ENCODE measurements at regions not wholly inside any gene's neighbourhood (a gene's known extent, or its start where the extent isn't known, plus 50 kb on each side); places are given as distances from the start of the nearest gene placed in this dataset.

DNA sequence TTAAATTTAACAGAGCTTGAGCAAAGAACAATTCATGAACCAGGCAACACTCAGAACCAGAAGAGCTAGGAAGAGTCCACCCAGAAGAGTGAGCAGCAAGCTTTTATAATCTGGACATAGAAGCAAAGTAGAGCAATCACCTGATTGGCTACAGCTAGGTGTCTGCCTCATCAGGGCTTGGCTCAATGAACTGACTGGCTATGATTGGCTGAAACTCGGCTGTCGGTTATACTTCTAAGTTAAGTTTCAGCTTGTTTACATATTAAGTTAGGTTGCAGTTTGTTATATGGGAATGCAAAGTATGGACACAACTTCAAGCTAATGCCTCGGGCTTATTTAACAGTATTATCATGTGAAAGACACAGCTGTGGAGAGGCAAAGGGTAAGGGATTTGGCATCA is 63.2 kb upstream of the NABP1 start:
- peaks cover 8% of the 10 kb centered on the region in 2 donors for H3K9me3 Mint-ChIP-seq
- DNase-seq (ENCODE audit: low spot score in 2 of 2), result no peak
- H3K27ac Mint-ChIP-seq, result no peak overlapping the region
- peaks cover 0 to 4% of the 10 kb centered on the region in 2 donors for H3K36me3 Mint-ChIP-seq
- no peak for ATAC-seq

DNA sequence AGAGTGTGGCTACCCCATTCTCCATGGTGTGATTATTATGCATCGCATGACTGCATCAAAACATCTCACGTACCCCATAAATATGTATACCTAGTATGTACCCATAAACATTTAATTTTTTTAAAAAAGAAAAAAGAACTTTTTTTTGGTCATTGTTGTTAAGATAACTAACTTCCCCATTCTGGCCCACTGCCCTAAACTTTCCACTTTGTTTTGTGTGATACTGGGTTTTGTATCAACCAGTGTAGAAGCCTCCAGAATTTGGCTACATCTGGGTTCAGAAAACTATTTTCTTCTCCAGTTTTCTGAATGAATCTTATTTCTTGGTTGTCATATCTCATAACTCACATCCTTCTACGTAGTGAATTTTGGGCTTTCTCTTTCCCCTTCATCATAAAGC is 62.3 kb upstream of the NABP1 start:
- peaks cover 0 to 4% of the 10 kb centered on the region in 2 donors for H3K36me3 Mint-ChIP-seq
- ATAC-seq (no peak), DNase-seq (ENCODE audit: low spot score in 2 of 2) (no peak)
- peaks cover 8% of the 10 kb centered on the region in 2 donors for H3K9me3 Mint-ChIP-seq
- no peak overlapping the region for H3K27ac Mint-ChIP-seq

DNA sequence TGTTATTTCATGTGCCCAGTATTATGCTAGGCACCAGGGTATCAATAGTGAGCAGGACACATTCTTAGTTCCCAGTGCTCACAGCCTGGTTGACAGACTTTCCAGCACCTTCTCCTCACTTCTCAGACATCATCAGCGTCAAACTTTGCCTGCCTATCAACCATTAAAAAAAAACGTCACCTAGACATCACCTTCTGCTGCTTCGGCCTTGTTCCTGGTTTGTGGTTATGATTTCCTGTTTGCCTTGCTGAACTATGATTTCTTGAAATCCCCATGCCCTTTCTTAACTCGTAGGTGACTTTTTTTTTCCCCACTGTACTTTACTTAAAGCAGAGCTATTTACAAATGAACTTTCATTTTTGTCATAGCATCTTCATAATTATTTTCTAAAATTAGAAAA is 60.4 kb upstream of the NABP1 start:
- peak overlapping the region; percentile 95 to 97 for H3K27ac Mint-ChIP-seq
- peaks cover 6 to 8% of the 10 kb centered on the region in 2 donors for H3K36me3 Mint-ChIP-seq
- ATAC-seq (peak; percentile 83 to 88), DNase-seq (ENCODE audit: low spot score in 2 of 2) (no peak)
- peaks cover 8% of the 10 kb centered on the region in 2 donors for H3K9me3 Mint-ChIP-seq

DNA sequence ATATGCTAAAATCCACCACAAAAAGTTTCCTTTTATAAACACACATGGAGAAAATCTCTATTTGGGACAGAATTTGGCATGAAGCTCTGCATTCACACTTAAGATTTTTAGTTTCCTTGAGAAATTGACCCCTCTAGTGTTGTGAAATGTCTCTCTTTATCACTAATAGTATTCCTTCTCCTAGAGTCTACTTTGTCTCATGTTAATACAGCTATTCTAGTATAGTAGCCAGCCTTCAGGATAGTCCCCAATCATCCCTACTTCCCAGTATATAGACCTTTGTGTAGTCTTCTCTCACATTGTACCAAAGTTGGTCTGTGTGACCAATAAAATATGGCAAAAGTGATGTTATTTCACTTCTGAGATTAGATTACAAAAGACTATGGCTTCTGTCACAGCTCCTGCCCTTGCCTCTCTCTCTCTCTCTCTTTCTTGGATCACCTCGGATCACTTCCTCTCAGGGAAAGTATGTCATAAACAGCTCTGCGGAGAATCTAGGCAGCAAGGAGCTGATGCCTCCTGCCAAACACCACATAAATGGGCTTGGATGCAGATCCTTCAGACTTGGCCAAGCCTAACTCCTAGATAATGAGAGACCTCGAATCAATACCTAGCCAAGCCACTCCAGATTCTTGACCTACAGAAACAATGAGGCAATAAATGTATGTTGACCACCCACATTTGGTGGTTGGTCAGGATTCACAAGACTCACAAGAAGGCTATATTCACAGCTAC is 59.7 kb upstream of the NABP1 start:
- DNase-seq (ENCODE audit: low spot score in 2 of 2), result no peak
- peaks cover 6 to 8% of the 10 kb centered on the region in 2 donors for H3K36me3 Mint-ChIP-seq
- ATAC-seq, result peak; percentile 11 to 18
- H3K27ac Mint-ChIP-seq, result peak overlapping the region; percentile 95 to 97
- peaks cover 8% of the 10 kb centered on the region in 2 donors for H3K9me3 Mint-ChIP-seq

DNA sequence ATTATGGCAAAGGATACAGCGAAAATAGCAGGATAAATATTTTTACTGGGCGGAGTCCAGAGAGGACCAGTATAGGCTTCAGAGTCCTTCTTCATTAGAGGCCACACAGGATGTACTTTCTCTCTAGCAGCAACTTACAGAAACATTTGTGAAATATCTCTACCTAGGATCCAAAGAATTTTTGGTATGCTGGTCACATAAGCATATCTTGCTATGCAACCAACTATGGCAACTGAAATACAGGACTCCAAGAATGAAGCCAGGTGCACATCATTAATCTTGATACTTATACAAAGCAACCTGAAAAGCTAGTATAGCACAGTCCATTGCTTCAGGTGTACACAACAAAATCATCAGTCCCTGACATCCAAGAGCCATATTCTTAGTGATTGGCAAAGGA is 59.1 kb upstream of the NABP1 start:
- H3K36me3 Mint-ChIP-seq, result peaks cover 6 to 8% of the 10 kb centered on the region in 2 donors
- ATAC-seq (no peak), DNase-seq (ENCODE audit: low spot score in 2 of 2) (no peak)
- H3K9me3 Mint-ChIP-seq, result peaks cover 8% of the 10 kb centered on the region in 2 donors
- H3K27ac Mint-ChIP-seq, result peak overlapping the region; percentile 95 to 97

DNA sequence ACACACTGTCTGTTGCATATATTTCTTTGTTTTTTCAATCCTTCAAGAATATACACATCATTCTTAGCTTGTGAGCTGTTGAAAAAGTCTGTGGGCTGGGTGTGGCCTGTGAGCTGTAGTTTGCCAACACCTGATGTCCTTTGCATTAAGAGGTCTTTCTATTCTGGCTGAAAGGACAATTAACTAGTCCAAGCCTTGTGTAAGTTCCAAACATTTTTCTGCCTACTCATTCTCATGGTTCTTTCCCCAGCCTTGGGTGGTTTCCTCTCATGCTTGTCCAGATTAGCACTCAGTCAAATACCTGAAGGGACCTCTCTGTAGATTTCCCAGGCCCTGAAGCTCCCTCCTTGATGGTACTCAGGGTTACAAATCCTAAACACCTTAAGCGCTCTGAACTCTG is 57.8 kb upstream of the NABP1 start:
- peak overlapping the region; percentile 73 to 79 for H3K27ac Mint-ChIP-seq
- peaks cover 11 to 17% of the 10 kb centered on the region in 2 donors for H3K9me3 Mint-ChIP-seq
- ATAC-seq (no peak), DNase-seq (ENCODE audit: low spot score in 2 of 2) (no peak)
- H3K36me3 Mint-ChIP-seq, result peaks cover 15 to 17% of the 10 kb centered on the region in 2 donors

DNA sequence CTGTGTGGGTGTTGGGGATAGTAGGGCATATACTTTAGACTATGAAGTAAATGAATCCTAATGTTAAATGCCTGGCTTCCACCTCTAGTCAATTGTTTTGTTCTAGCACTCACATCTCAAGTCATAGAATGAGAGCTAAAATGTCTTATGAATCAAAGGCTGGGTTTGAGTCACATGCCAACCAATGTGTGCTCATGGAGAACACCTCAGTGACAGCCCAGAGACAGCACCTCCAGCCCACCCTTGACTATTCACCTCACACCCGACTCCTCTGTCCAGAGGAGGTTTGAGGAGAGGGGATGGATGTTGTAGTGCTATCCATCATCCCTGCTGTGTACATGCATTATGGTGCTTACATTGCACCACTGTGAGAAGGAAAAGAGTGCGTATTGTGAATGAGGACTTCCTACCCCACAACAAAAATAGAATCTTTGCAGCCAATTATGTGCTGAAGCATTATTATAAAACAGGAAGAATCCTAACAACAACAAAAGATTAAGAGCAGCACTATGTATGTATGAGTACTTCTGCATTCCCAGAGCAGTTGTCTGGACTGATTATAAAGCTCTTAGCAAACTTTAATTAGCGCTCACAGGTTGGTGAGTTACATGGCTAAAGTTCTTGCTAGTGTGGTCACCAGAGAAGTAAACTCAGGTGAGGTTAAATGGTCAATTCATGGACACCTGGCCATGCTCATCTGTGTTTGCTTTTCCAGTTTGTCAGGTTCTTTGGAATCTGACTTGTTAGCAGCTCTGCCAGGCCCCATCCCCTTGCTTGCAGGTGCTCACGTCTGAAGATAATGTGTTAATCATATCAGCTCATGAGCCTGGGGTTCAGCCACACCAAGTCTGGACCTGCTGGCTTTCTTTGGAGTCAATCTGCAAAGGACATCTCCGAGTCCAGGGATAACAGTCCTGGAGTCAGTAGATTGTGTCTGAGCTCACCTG is 55.3 kb upstream of the NABP1 start:
- Mint-ChIP-seq H3K27ac (peak overlapping the region in 1 of 2 donors; percentile 3), H3K36me3 (peaks cover 17% of the 10 kb centered on the region in 2 donors), H3K9me3 (peaks cover 11 to 13% of the 10 kb centered on the region in 2 donors)
- DNase-seq (ENCODE audit: low spot score in 2 of 2) (no peak), ATAC-seq (peak; percentile 51 to 83)

DNA sequence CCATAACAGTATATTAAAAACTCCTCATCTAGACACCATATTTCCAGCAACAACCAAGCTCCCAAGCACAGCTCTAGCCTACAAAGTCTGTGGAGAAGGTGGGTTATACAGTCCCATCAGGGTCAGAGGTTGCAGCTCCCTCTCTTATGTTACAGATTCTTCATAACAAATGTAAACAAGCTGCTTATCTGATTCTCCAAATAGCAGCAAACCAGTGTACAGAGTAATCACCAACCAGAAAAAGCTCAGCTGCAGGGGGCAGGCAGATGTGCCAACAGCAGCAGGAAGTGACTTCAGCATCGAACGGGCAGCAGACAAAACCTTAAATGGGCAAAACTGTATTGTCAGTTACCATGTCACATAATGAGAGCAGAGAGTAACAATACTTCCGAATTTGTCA is 52.9 kb upstream of the NABP1 start:
- ATAC-seq (peak in 1 of 2 donors; percentile 57), DNase-seq (ENCODE audit: low spot score in 2 of 2) (no peak)
- Mint-ChIP-seq H3K36me3 (peaks cover 13 to 23% of the 10 kb centered on the region in 2 donors), H3K9me3 (peaks cover 8 to 11% of the 10 kb centered on the region in 2 donors), H3K27ac (peak overlapping the region in 1 of 2 donors; percentile 87)

DNA sequence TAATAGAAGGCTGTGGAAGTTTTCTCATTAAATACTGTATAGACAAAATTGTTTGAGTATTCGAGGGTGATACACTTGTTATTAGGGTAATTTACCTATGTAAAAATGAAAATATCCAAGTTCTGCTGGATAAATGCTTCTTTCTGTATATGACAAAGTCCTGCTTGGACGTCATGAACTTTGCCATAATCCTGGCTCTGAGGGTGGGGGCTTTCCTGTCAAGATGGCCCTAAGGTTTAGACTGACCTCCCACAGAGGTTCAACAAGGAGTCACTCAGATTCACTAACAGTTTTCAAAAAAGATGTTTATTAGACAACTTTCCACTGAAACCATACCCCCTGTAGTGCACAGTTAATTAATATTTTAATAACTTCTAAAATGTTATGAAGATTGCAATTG is 52.5 kb upstream of the NABP1 start:
- no peak for ATAC-seq
- H3K27ac Mint-ChIP-seq, result peak overlapping the region in 1 of 2 donors; percentile 87
- peaks cover 8 to 11% of the 10 kb centered on the region in 2 donors for H3K9me3 Mint-ChIP-seq
- DNase-seq (ENCODE audit: low spot score in 2 of 2), result no peak
- H3K36me3 Mint-ChIP-seq, result peaks cover 13 to 23% of the 10 kb centered on the region in 2 donors

DNA sequence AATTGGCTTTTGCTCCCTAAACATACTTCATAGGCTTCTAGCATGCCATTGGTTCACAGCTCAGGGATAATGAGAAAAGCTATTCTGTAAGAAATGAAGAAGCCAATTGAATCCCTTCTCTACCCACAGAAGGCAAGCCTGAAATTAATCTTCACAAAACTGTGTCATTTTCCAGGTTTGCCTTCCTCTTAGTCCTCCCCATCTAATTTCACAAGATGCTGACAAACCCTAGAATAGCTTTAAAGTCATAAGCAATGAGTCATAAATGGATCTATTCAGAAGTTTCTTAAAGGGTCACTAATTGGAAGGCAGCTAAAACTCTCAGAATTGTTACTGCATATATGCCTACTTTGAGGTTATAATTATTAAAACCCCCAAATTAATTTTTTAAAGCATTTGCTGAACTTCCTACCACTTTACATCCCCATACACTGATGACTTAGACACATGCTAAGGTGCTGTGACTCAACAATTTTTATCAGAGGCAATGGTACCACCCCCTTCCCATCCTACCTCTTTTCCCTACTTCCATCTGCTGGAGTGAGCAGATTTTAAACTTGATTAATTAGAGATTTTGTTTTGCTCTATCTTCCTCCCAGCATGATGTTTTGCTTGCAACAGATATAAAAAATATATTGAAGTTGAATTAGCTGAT is 51.3 kb upstream of the NABP1 start:
- peaks cover 8 to 11% of the 10 kb centered on the region in 2 donors for H3K9me3 Mint-ChIP-seq
- ATAC-seq, result no peak
- peaks cover 9 to 17% of the 10 kb centered on the region in 2 donors for H3K36me3 Mint-ChIP-seq
- no peak overlapping the region for H3K27ac Mint-ChIP-seq
- no peak for DNase-seq (ENCODE audit: low spot score in 2 of 2)

DNA sequence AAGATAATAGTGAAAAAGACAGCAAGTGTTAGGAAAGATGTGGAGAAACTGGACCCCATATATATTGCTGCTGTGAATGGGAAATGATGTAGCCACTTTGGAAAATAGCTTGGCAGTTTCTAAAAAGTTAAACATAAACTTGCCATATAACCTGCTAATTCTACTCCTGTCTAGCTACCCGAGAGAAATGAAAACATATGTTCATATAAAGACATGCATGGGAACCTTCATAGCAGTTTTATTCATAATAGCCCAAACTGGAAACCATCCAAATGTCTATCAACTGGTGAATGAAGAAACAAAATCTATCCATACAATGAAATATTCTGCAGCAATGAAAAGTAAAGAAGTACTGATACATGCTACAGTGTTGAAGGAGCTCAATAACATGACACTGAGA is 50.4 kb upstream of the NABP1 start:
- no peak for ATAC-seq
- no peak for DNase-seq (ENCODE audit: low spot score in 2 of 2)
- Mint-ChIP-seq H3K27ac (no peak overlapping the region), H3K9me3 (peaks cover 8 to 11% of the 10 kb centered on the region in 2 donors), H3K36me3 (peaks cover 9 to 17% of the 10 kb centered on the region in 2 donors)

Measured in activated naive CD4-positive, alpha-beta T cell treated with anti-CD3 and anti-CD28 coated beads, Interleukin-2, amount 50 U/mL, for 72 hours (primary cell).